Parathyroid adenoma (tissue), 2 donors: ENCODE measurements at regions not wholly inside any gene's neighbourhood (a gene's known extent, or its start where the extent isn't known, plus 50 kb on each side); places are given as distances from the start of the nearest gene placed in this dataset.

Source experiments
- H2AFZ ChIP-seq: fragments of 300-600 bp; sonication (generic); one replicate; pipeline ENCODE4 v1.7.0; 2017; ENCODE audit warnings: antibody characterized with exemption, mild to moderate bottlenecking
- H3K27ac ChIP-seq: fragments of 300-600 bp; sonication (generic); one replicate; pipeline ENCODE4 v1.7.0; 2017
- H3K27me3 ChIP-seq: fragments of 300-600 bp; sonication (generic); one replicate; pipeline ENCODE4 v1.7.0; 2017; ENCODE audit warnings: low read length; ENCODE audit not compliant: control insufficient read depth, insufficient read depth
- H3K36me3 ChIP-seq: fragments of 300-600 bp; sonication (generic); one replicate; pipeline ENCODE4 v1.7.0; 2017; ENCODE audit warnings: low read length; ENCODE audit not compliant: control insufficient read depth, insufficient read depth
- H3K4me1 ChIP-seq: fragments of 300-600 bp; sonication (generic); one replicate; pipeline ENCODE4 v1.7.0; 2017; ENCODE audit warnings: control low read depth
- H3K4me2 ChIP-seq: fragments of 300-600 bp; sonication (generic); one replicate; pipeline ENCODE4 v1.7.0; 2017; ENCODE audit warnings: low read length
- H3K4me3 ChIP-seq: fragments of 300-600 bp; sonication (generic); one replicate; pipeline ENCODE4 v1.7.0; 2017; ENCODE audit warnings: low read depth, low read length
- H3K79me2 ChIP-seq: fragments of 300-600 bp; sonication (generic); one replicate; pipeline ENCODE4 v1.7.0; 2017; ENCODE audit warnings: control low read depth
- H3K9ac ChIP-seq: fragments of 300-600 bp; sonication (generic); one replicate; pipeline ENCODE4 v1.7.0; 2017; ENCODE audit warnings: mild to moderate bottlenecking
- H3K9me3 ChIP-seq: fragments of 300-600 bp; sonication (generic); one replicate; pipeline ENCODE4 v1.7.0; 2017; ENCODE audit warnings: low read length; ENCODE audit not compliant: control insufficient read depth
- TF ChIP-seq, protein P1 (sequence below): fragments of 300-600 bp; sonication (generic); IDR thresholded peaks from one replicate; pipeline ENCODE4 v1.7.0; 2017; ENCODE audit warnings: antibody characterized with exemption, mild to moderate bottlenecking
- donor health status: primary hyperparathyroidism.

DNA sequence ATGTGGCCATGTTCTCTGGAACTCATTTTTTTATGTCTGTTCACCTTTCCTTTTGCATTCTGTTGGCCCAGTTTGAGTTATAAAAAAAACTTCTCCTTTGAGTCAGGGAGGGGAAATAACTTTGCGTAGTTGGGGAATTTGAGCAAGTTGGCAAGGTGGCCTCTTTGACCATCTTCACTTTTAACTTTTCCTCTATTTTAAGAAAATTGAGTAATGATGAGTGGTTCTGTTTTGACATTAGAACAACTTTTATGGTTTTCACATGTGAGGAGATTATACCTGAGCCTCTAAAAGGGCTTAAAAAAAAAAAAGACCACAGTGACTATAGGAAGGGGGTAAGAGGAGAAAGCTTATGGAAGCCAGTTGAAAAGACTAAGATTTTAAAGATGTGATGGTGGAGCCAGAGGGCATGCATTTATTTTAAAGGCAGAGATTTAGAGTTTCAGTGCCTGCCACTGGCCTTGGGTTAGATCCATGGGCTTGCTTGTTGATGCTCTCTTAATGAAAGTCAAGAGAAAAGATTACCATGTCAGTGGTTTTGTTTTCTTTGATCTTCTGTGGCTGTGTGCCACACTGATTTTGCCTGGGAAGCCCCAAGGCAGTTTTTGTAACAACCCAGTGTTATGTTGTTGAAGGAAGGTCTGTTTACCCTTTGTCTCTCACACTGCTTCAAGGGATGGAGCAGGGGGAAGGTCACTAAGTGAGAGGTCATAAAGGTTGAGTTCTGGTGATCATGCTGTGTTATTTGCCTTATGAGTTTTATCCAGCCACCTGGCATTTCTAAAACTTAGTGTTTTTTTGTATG lies 219.7 kb upstream of the CD180 start:
- Histone ChIP-seq H3K27ac (no peak overlapping the region), H3K4me3 (no peak overlapping the region), H3K36me3 (no peaks in the 10 kb centered on the region), H3K79me2 (no peaks in the 10 kb centered on the region), H3K9me3 (no peaks in the 10 kb centered on the region), H3K9ac (no peak overlapping the region), H3K27me3 (no peaks in the 10 kb centered on the region), H3K4me1 (peaks cover 5% of the 10 kb centered on the region), H3K4me2 (no peak overlapping the region), H2AFZ (no peak overlapping the region)
- TF ChIP-seq, protein P1, sequence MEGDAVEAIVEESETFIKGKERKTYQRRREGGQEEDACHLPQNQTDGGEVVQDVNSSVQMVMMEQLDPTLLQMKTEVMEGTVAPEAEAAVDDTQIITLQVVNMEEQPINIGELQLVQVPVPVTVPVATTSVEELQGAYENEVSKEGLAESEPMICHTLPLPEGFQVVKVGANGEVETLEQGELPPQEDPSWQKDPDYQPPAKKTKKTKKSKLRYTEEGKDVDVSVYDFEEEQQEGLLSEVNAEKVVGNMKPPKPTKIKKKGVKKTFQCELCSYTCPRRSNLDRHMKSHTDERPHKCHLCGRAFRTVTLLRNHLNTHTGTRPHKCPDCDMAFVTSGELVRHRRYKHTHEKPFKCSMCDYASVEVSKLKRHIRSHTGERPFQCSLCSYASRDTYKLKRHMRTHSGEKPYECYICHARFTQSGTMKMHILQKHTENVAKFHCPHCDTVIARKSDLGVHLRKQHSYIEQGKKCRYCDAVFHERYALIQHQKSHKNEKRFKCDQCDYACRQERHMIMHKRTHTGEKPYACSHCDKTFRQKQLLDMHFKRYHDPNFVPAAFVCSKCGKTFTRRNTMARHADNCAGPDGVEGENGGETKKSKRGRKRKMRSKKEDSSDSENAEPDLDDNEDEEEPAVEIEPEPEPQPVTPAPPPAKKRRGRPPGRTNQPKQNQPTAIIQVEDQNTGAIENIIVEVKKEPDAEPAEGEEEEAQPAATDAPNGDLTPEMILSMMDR: no peak

GRCh38 chr5:67414712-67415111 lies 218.1 kb upstream of the CD180 start:
- Histone ChIP-seq H3K4me2 (no peak overlapping the region), H3K36me3 (no peaks in the 10 kb centered on the region), H3K9me3 (no peaks in the 10 kb centered on the region), H3K27ac (no peak overlapping the region), H3K9ac (no peak overlapping the region), H3K79me2 (no peaks in the 10 kb centered on the region), H3K4me1 (peaks cover 5% of the 10 kb centered on the region), H3K4me3 (no peak overlapping the region), H3K27me3 (no peaks in the 10 kb centered on the region), H2AFZ (no peak overlapping the region)
- TF ChIP-seq, protein P1: no peak

DNA sequence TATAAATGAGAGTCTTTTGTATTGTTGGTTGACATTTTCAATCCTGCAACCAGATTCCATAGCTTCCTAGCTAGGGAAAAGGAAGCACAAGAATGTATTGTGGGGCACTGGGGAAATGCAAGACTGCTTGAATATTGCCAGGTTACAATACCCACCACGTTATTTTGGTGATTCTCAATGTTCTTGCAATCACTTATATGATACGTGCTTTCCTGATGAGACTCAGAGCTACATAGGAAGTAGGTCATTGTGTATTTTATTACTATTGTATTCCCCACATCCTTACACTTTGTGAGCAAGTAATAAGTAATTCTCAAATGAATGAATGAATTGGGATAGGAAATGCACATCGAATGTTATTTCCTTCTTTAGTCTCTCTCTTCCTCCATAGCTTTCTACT lies 217.1 kb upstream of the CD180 start:
- H3K9ac ChIP-seq: no peak overlapping the region

DNA sequence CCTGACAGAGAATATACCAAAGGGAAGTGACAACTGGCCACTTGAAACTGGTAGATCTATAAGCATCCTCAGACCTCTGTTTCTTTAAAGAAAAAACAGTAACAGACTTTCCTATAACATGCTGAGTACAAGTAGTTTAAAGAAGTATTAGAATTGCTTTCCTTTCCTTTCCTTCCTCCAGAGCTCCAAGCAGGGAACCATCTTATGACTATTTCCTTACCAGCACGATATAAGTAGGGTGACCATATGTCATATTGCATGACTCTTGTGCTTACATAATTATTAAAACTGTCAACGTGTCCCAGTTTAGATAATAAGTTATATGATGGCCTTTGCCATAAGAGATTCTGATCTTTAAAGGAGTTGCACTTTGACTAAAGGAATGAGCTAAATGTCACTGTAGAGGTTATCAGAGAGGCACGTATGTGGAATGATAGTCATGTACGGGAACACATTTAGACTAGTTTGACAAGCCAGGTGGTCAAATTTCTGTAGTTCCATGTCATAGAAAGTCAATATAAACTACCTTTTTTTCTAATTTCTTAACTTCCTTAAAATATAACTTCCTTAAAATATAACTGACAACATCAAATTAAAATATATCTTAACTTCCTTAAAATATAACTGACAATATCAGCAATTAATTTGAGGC lies 212.7 kb upstream of the CD180 start:
- TF ChIP-seq, protein P1: no peak
- peaks cover 7% of the 10 kb centered on the region for H3K4me1 ChIP-seq
- no peak overlapping the region for H3K4me2 ChIP-seq
- no peaks in the 10 kb centered on the region for H3K9me3 ChIP-seq
- no peak overlapping the region for H2AFZ ChIP-seq
- H3K79me2 ChIP-seq: no peaks in the 10 kb centered on the region
- H3K4me3 ChIP-seq: no peak overlapping the region
- H3K9ac ChIP-seq: no peak overlapping the region
- H3K27ac ChIP-seq: no peak overlapping the region
- H3K36me3 ChIP-seq: no peaks in the 10 kb centered on the region
- H3K27me3 ChIP-seq: no peaks in the 10 kb centered on the region

More for the DNA sequence above, 217.1 kb upstream of the CD180 start:
- Histone ChIP-seq H3K27me3 (no peaks in the 10 kb centered on the region), H3K79me2 (no peaks in the 10 kb centered on the region), H3K36me3 (no peaks in the 10 kb centered on the region), H3K9me3 (no peaks in the 10 kb centered on the region), H3K4me3 (no peak overlapping the region), H3K4me1 (peaks cover 5% of the 10 kb centered on the region), H3K27ac (no peak overlapping the region), H2AFZ (no peak overlapping the region), H3K4me2 (no peak overlapping the region)
- TF ChIP-seq, protein P1: no peak
